A549 (cell line): ENCODE measurements at regions not wholly inside any gene's neighbourhood (a gene's known extent, or its start where the extent isn't known, plus 50 kb on each side); places are given as distances from the start of the nearest gene placed in this dataset.

Experiments used
- ATAC-seq, 2 experiments: fragments of 200-7000 bp in 1 of 2; fragments of >200 bp in 1 of 2; cut with Nextera tagmentation in 1 of 2; cut with Tn5 transposase in 1 of 2; 3 replicates each; pipeline versions ENCODE4 v1.8.0 to v1.9.1; 2018 to 2020; ENCODE audit warnings: mild to moderate bottlenecking in 1 of 2, moderate library complexity in 1 of 2
- CTCF ChIA-PET: fragments of 300-600 bp; sonication (Branson Sonifier 250); formaldehyde crosslinking; extraction: SDS; loops from one replicate; lab custom pipeline; 2021; ENCODE audit warnings: antibody characterized with exemption, inconsistent platforms; lab: Yijun Ruan, JAX
- POLR2A ChIA-PET: fragments of 350-600 bp; formaldehyde crosslinking; extraction: SDS; loops from one replicate; lab custom pipeline; 2021; ENCODE audit warnings: antibody characterized with exemption, inconsistent platforms; lab: Yijun Ruan, JAX
- DNase-seq, 2 experiments: peaks; one replicate each; pipeline versions ENCODE4 v3.0.0 to v3.0.0-alpha.2; 2011 to 2016; ENCODE audit warnings: low read depth in 1 of 2, low spot score in 1 of 2
- FAIRE-seq: peaks from 2 replicates; lab custom pipeline; 2011; peaks lifted over from hg19 to GRCh38; lab: Jason Lieb, UNC
- H3K27ac ChIP-seq, 2 experiments: fragments of >200 bp; sonication (Bioruptor Twin); formaldehyde crosslinking; 3 replicates each; pipeline ENCODE4 v1.5.1; 2016 to 2017
- H3K4me1 ChIP-seq: fragments of >200 bp; sonication (Bioruptor Twin); formaldehyde crosslinking; 3 replicates; pipeline ENCODE4 v1.6.1; 2016
- H3K4me2 ChIP-seq: fragments of >200 bp; sonication (Bioruptor Twin); formaldehyde crosslinking; 3 replicates; pipeline ENCODE4 v1.6.1; 2016
- H3K4me3 ChIP-seq: fragments of >200 bp; sonication (Bioruptor Twin); formaldehyde crosslinking; 3 replicates; pipeline ENCODE4 v1.5.1; 2016
- H3K9me3 ChIP-seq: fragments of >200 bp; sonication (Bioruptor Twin); formaldehyde crosslinking; 3 replicates; pipeline ENCODE4 v1.6.1; 2016
- BHLHE40 ChIP-seq: IDR thresholded peaks from 2 replicates; pipeline ENCODE4 v1.6.1; 2012; ENCODE audit warnings: low read depth, low read length, inconsistent platforms
- CBX2 ChIP-seq: fragments of 200-600 bp; sonication (generic); IDR thresholded peaks from 2 replicates; pipeline ENCODE4 v1.6.1; 2016; ENCODE audit warnings: low read depth, mild to moderate bottlenecking, borderline replicate concordance
- CBX8 ChIP-seq: fragments of 200-600 bp; sonication (generic); IDR thresholded peaks from 2 replicates; pipeline ENCODE4 v1.6.1; 2016
- CHD2 ChIP-seq: fragments of 150-350 bp; IDR thresholded peaks from 2 replicates; pipeline ENCODE4 v1.6.1; 2014; ENCODE audit warnings: low read length; ENCODE audit not compliant: partially characterized antibody
- CHD4 ChIP-seq: fragments of 200-600 bp; sonication (generic); IDR thresholded peaks from 2 replicates; pipeline ENCODE4 v1.6.1; 2016; ENCODE audit warnings: antibody characterized with exemption, mild to moderate bottlenecking, borderline replicate concordance
- E2F6 ChIP-seq: IDR thresholded peaks from 2 replicates; pipeline ENCODE4 v1.6.1; 2012; ENCODE audit warnings: low read depth, borderline replicate concordance
- EHMT2 ChIP-seq: fragments of 200-600 bp; sonication (generic); IDR thresholded peaks from 2 replicates; pipeline ENCODE4 v1.6.1; 2016; ENCODE audit warnings: antibody characterized with exemption, low read depth, mild to moderate bottlenecking, moderate library complexity
- FOXS1 ChIP-seq: fragments of 250-450 bp; sonication (Bioruptor Pico); IDR thresholded peaks from 2 replicates; pipeline ENCODE4 v1.5.0; 2020; ENCODE audit warnings: mild to moderate bottlenecking, moderate library complexity
- GATA3 ChIP-seq: IDR thresholded peaks from 2 replicates; pipeline ENCODE4 v1.6.1; 2012; ENCODE audit warnings: borderline replicate concordance
- HEYL ChIP-seq: fragments of 250-450 bp; sonication (Bioruptor Pico); IDR thresholded peaks from 2 replicates; pipeline ENCODE4 v1.8.0; 2021; ENCODE audit warnings: mild to moderate bottlenecking, moderate library complexity
- HOXA7 ChIP-seq: fragments of 250-450 bp; sonication (Bioruptor Pico); IDR thresholded peaks from 2 replicates; pipeline ENCODE4 v1.5.0; 2020; ENCODE audit warnings: mild to moderate bottlenecking, moderate library complexity
- HOXB13 ChIP-seq: fragments of 250-450 bp; sonication (Bioruptor Pico); IDR thresholded peaks from 2 replicates; pipeline ENCODE4 v1.5.0; 2020; ENCODE audit warnings: low read depth, mild to moderate bottlenecking, moderate library complexity
- HOXB5 ChIP-seq: fragments of 250-450 bp; sonication (Bioruptor Pico); IDR thresholded peaks from 2 replicates; pipeline ENCODE4 v1.5.0; 2020; ENCODE audit warnings: mild to moderate bottlenecking, moderate library complexity
- JUN ChIP-seq, 2 experiments: fragments of >200 bp; sonication (Bioruptor Twin); formaldehyde crosslinking; IDR thresholded peaks; 2 replicates in 1 of 2; 3 replicates in 1 of 2; pipeline ENCODE4 v1.6.1; 2016 to 2017
- JUNB ChIP-seq: fragments of >200 bp; sonication (Bioruptor Twin); formaldehyde crosslinking; IDR thresholded peaks from 2 replicates; pipeline ENCODE4 v1.6.1; 2016
- MAFK ChIP-seq: fragments of 450-650 bp; IDR thresholded peaks from 2 replicates; pipeline ENCODE4 v1.6.1; 2014; ENCODE audit not compliant: partially characterized antibody
- NR3C1 ChIP-seq: fragments of >200 bp; sonication (Bioruptor Twin); formaldehyde crosslinking; IDR thresholded peaks from 3 replicates; pipeline ENCODE4 v1.6.1; 2017
- POLR2A ChIP-seq: IDR thresholded peaks from 2 replicates; pipeline ENCODE4 v1.6.1; 2012; ENCODE audit warnings: mild to moderate bottlenecking, low read length
- POLR2AphosphoS2 ChIP-seq: conservative IDR thresholded peaks from 2 replicates; pipeline ENCODE4 v1.6.1; 2012; ENCODE audit warnings: low read length, improper control_type of control experiment, inconsistent platforms
- RAD21 ChIP-seq, 2 experiments: fragments of >200 bp in 1 of 2; sonication (Bioruptor Twin) in 1 of 2; formaldehyde crosslinking in 1 of 2; IDR thresholded peaks in 1 of 2; conservative IDR thresholded peaks in 1 of 2; 2 replicates in 1 of 2; 3 replicates in 1 of 2; pipeline ENCODE4 v1.6.1; 2012 to 2018; ENCODE audit warnings: inconsistent platforms in 1 of 2
- RARB ChIP-seq: fragments of 250-450 bp; sonication (Bioruptor Pico); IDR thresholded peaks from 2 replicates; pipeline ENCODE4 v1.8.0; 2021; ENCODE audit warnings: mild to moderate bottlenecking, moderate library complexity
- RCOR1 ChIP-seq: fragments of 150-350 bp; IDR thresholded peaks from 2 replicates; pipeline ENCODE4 v1.6.1; 2014; ENCODE audit warnings: antibody characterized with exemption, low read length, low read depth
- SMC3 ChIP-seq: fragments of >200 bp; sonication (Bioruptor Twin); formaldehyde crosslinking; IDR thresholded peaks from 3 replicates; pipeline ENCODE4 v1.6.1; 2018; ENCODE audit warnings: inconsistent platforms
- TP53 ChIP-seq: fragments of 250-450 bp; sonication (Bioruptor Pico); IDR thresholded peaks from 2 replicates; pipeline ENCODE4 v1.5.0; 2021; ENCODE audit warnings: mild to moderate bottlenecking, moderate library complexity
- ZC3H11A ChIP-seq: fragments of 450-650 bp; IDR thresholded peaks from 2 replicates; pipeline ENCODE4 v1.6.1; 2014; ENCODE audit warnings: antibody characterized with exemption, mild to moderate bottlenecking
- ZFP36 ChIP-seq: fragments of 450-650 bp; IDR thresholded peaks from 2 replicates; pipeline ENCODE4 v1.6.1; 2014; ENCODE audit warnings: borderline replicate concordance; ENCODE audit not compliant: partially characterized antibody
- ZNF302 ChIP-seq: fragments of 250-450 bp; sonication (Bioruptor Pico); IDR thresholded peaks from 2 replicates; pipeline ENCODE4 v1.9.0; 2021; ENCODE audit warnings: inconsistent platforms, mild to moderate bottlenecking, moderate library complexity
- WGBS: methylation state at CpG from one replicate; pipeline ENCODE4 v1.1.6; 2017; ENCODE audit errors: missing lambda C conversion rate; 5-methylcytosine and 5-hydroxymethylcytosine counted together
- TF ChIP-seq, protein P1 (sequence below): fragments of 150-350 bp; IDR thresholded peaks from 2 replicates; pipeline ENCODE4 v1.6.1; 2014; ENCODE audit warnings: low read depth, mild to moderate bottlenecking, low read length
- TF ChIP-seq, protein P2 (sequence below): fragments of >200 bp; sonication (Bioruptor Twin); formaldehyde crosslinking; IDR thresholded peaks from 3 replicates; pipeline ENCODE4 v1.5.1; 2016

- no peaks in the 10 kb centered on the region for H3K4me1 ChIP-seq
- TF ChIP-seq, protein P1, sequence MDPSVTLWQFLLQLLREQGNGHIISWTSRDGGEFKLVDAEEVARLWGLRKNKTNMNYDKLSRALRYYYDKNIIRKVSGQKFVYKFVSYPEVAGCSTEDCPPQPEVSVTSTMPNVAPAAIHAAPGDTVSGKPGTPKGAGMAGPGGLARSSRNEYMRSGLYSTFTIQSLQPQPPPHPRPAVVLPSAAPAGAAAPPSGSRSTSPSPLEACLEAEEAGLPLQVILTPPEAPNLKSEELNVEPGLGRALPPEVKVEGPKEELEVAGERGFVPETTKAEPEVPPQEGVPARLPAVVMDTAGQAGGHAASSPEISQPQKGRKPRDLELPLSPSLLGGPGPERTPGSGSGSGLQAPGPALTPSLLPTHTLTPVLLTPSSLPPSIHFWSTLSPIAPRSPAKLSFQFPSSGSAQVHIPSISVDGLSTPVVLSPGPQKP, result no peak
- TF ChIP-seq FOXS1 (CRISPR knock-in tag), result no peak
- no peak for TF ChIP-seq ZFP36
- TF ChIP-seq MAFK, result no peak
- TF ChIP-seq CHD2, result no peak
- TF ChIP-seq RARB (CRISPR knock-in tag), result no peak
- no peak for TF ChIP-seq JUN (IDR thresholded peaks at IDR 0.05)
- no peaks in the 10 kb centered on the region for H3K9me3 ChIP-seq
- no peak for DNase-seq
- H3K4me2 ChIP-seq, result no peak overlapping the region
- H3K4me3 ChIP-seq, result no peak overlapping the region
- WGBS, result 19% methylated on average over 3 of the region's 3 CpGs
- ChIA-PET CTCF (no interaction called here), POLR2A (no interaction called here)
- no peak for FAIRE-seq
- no peak overlapping the region for H3K27ac ChIP-seq
- ATAC-seq, result no peak
Measured at GRCh38 chr13:62850331-62850730, 1434.7 kb upstream of the PCDH20 start.

DNA sequence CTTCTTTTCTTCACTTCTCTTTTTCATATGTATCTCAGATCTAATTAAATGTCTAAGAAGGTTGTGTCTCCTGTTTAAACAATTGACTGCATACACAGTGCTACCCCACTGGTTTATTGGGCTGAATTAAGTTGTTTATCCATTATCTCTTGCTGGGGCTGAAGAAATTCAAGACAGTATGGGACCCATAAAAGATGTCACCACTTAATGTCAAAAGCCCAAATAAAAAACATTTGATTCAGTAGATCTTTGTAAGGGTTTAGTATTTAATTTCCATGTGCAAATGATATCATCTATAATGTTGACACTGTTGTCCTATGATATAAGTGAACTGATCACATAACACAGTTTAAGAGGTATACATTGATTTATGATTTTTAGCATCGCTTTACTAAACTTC, 1431.9 kb upstream of the PCDH20 start:
- no peak for TF ChIP-seq CHD2
- TF ChIP-seq CHD4, result no peak
- no peak for TF ChIP-seq HOXA7 (CRISPR knock-in tag)
- no peak for TF ChIP-seq SMC3
- no peak for TF ChIP-seq ZNF302 (CRISPR knock-in tag)
- TF ChIP-seq CBX2, result no peak
- no peak for TF ChIP-seq TP53 (CRISPR knock-in tag)
- TF ChIP-seq, protein P2, sequence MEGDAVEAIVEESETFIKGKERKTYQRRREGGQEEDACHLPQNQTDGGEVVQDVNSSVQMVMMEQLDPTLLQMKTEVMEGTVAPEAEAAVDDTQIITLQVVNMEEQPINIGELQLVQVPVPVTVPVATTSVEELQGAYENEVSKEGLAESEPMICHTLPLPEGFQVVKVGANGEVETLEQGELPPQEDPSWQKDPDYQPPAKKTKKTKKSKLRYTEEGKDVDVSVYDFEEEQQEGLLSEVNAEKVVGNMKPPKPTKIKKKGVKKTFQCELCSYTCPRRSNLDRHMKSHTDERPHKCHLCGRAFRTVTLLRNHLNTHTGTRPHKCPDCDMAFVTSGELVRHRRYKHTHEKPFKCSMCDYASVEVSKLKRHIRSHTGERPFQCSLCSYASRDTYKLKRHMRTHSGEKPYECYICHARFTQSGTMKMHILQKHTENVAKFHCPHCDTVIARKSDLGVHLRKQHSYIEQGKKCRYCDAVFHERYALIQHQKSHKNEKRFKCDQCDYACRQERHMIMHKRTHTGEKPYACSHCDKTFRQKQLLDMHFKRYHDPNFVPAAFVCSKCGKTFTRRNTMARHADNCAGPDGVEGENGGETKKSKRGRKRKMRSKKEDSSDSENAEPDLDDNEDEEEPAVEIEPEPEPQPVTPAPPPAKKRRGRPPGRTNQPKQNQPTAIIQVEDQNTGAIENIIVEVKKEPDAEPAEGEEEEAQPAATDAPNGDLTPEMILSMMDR, result no peak
- no peak for TF ChIP-seq NR3C1
- no peak for TF ChIP-seq POLR2A
- TF ChIP-seq HEYL (CRISPR knock-in tag), result no peak
- no peak for TF ChIP-seq GATA3
- TF ChIP-seq BHLHE40, result no peak
- no peak for TF ChIP-seq RARB (CRISPR knock-in tag)
- TF ChIP-seq HOXB5, result no peak
- TF ChIP-seq E2F6, result no peak
- no peak for TF ChIP-seq POLR2AphosphoS2
- no peak for TF ChIP-seq ZFP36
- TF ChIP-seq CBX8, result no peak
- ChIA-PET CTCF (no interaction called here), POLR2A (no interaction called here)
- WGBS, result 88% methylated on average over 1 of the region's 1 CpG
- no peaks in the 10 kb centered on the region for H3K4me1 ChIP-seq
- FAIRE-seq, result no peak
- no peak for ATAC-seq
- no peaks in the 10 kb centered on the region for H3K9me3 ChIP-seq
- H3K4me3 ChIP-seq, result no peak overlapping the region
- no peak overlapping the region for H3K27ac ChIP-seq
- H3K4me2 ChIP-seq, result no peak overlapping the region
- no peak for DNase-seq

GRCh38 chr13:62846302-62846701, 1430.7 kb upstream of the PCDH20 start:
- Histone ChIP-seq H3K4me2 (no peak overlapping the region), H3K4me1 (no peaks in the 10 kb centered on the region), H3K9me3 (no peaks in the 10 kb centered on the region), H3K4me3 (no peak overlapping the region), H3K27ac (no peak overlapping the region)
- no peak for ATAC-seq
- no peak for FAIRE-seq
- ChIA-PET POLR2A (no interaction called here), CTCF (no interaction called here)
- no peak for DNase-seq
- 46% methylated on average over 2 of the region's 2 CpGs for WGBS
- TF ChIP-seq JUNB (no peak), HOXB13 (CRISPR knock-in tag) (no peak), RCOR1 (no peak), MAFK (no peak), ZC3H11A (no peak), RAD21 (conservative IDR thresholded peaks at IDR 0.05 in 1 of 2, IDR thresholded peaks at IDR 0.05 in 1 of 2) (no peak), HOXB5 (no peak), EHMT2 (no peak), BHLHE40 (no peak)
